Left lung (tissue), 4 donors: ENCODE measurements at regions not wholly inside any gene's neighbourhood (a gene's known extent, or its start where the extent isn't known, plus 50 kb on each side); places are given as distances from the start of the nearest gene placed in this dataset.

Experiments used
- ATAC-seq: fragments of 200-7000 bp; cut with Tn5 transposase; one replicate; pipeline ENCODE4 v1.9.1; 2020; ENCODE audit warnings: moderate library complexity
- DNase-seq, 4 donors: peaks; one replicate each; pipeline ENCODE4 v3.0.0-alpha.2; 2013 to 2020
- H3K27ac ChIP-seq, 2 donors: fragments of 200-600 bp; sonication (generic) in 1 of 2; one replicate each; pipeline versions ENCODE4 v1.5.0 to v1.8.0; 2020 to 2021
- H3K27me3 ChIP-seq, 2 donors: fragments of 200-600 bp; sonication (generic) in 1 of 2; one replicate each; pipeline versions ENCODE4 v1.5.0 to v1.8.0; 2020 to 2021
- H3K36me3 ChIP-seq, 2 donors: fragments of 200-600 bp; sonication (generic) in 1 of 2; one replicate each; pipeline versions ENCODE4 v1.5.0 to v1.8.0; 2020 to 2021
- H3K4me1 ChIP-seq, 2 donors: fragments of 200-600 bp; one replicate each; pipeline ENCODE4 v1.8.0; 2021
- H3K4me3 ChIP-seq, 2 donors: fragments of 200-600 bp; sonication (generic) in 1 of 2; one replicate each; pipeline versions ENCODE4 v1.5.0 to v1.8.0; 2020 to 2021; ENCODE audit warnings: mild to moderate bottlenecking in 1 of 2
- H3K9me3 ChIP-seq, 2 donors: fragments of 200-600 bp; sonication (generic) in 1 of 2; one replicate each; pipeline versions ENCODE4 v1.5.0 to v1.8.0; 2020 to 2021
- intact Hi-C, 2 donors: fragments of 100-400 bp; cut with DNase I; formaldehyde crosslinking; loops; one replicate each; pipeline versions ENCODE4 v1.11.2 to v1.14.2; 2022
- TF ChIP-seq, protein P1 (sequence below), 2 donors: fragments of 200-600 bp; sonication (generic) in 1 of 2; IDR thresholded peaks; one replicate each; pipeline versions ENCODE4 v1.5.0 to v1.8.0; 2021; ENCODE audit warnings: antibody characterized with exemption in 2 of 2
- donor health status: DM: no; HTN: yes; CAD: no.
- donor health status: DM: no; HTN: no; CAD: no.

DNA sequence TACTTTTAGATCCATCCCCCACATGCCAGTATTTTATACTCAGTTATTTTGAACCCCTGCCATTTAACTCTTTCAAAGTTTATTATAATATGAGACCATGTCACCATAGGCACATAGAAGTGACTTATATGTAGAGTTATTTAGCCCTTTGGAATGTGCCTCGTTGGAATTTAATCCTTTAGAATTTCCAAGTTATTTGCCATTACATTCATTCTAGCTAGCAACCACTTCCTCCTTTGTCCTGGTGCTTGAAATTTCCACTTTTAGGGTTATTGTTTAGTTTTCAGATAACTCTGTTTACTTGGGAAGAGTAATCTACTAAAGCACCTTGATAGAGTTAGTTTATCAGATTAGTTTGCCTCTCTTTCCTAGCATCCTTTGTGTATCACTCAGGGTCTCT lies 82.8 kb upstream of the TLE1 start:
- TF ChIP-seq, protein P1, sequence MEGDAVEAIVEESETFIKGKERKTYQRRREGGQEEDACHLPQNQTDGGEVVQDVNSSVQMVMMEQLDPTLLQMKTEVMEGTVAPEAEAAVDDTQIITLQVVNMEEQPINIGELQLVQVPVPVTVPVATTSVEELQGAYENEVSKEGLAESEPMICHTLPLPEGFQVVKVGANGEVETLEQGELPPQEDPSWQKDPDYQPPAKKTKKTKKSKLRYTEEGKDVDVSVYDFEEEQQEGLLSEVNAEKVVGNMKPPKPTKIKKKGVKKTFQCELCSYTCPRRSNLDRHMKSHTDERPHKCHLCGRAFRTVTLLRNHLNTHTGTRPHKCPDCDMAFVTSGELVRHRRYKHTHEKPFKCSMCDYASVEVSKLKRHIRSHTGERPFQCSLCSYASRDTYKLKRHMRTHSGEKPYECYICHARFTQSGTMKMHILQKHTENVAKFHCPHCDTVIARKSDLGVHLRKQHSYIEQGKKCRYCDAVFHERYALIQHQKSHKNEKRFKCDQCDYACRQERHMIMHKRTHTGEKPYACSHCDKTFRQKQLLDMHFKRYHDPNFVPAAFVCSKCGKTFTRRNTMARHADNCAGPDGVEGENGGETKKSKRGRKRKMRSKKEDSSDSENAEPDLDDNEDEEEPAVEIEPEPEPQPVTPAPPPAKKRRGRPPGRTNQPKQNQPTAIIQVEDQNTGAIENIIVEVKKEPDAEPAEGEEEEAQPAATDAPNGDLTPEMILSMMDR (IDR thresholded peaks at IDR 0.05), result no peak
- ATAC-seq, result no peak

DNA sequence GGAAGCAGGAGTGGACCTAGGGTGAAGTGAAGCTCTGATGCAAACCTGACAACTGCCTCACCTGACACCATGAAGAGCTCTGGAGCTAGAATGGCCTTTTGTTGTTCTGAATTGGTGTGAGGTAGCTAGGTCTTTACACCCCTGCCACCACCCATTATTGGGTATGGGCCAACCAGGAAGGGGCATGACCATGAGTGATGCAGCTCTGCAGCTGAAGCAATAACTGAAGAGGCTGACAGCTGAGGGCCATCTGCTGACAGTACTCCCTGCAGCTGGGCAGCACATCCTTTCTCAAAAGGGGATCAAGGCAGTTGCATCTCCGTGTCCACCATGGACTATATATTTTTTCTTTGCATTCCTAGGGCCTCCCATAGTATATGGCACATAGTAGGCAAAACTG lies 87.0 kb upstream of the TLE1 start:
- H3K27me3 ChIP-seq, result no peaks in the 10 kb centered on the region
- no peak overlapping the region for H3K27ac ChIP-seq
- DNase-seq, result no peak
- no peaks in the 10 kb centered on the region for H3K36me3 ChIP-seq
- TF ChIP-seq, protein P1 (IDR thresholded peaks at IDR 0.05), result no peak
- no peak for ATAC-seq
- H3K9me3 ChIP-seq, result no peaks in the 10 kb centered on the region
- no peaks in the 10 kb centered on the region for H3K4me1 ChIP-seq
- intact Hi-C loops, result no loop called here
- no peak overlapping the region for H3K4me3 ChIP-seq

More for the DNA sequence above, 82.8 kb upstream of the TLE1 start:
- H3K4me1 ChIP-seq, result no peaks in the 10 kb centered on the region
- peaks cover 0 to 2% of the 10 kb centered on the region in 2 donors for H3K9me3 ChIP-seq
- H3K27me3 ChIP-seq, result no peaks in the 10 kb centered on the region
- no peak overlapping the region for H3K4me3 ChIP-seq
- H3K27ac ChIP-seq, result no peak overlapping the region
- intact Hi-C loops, result no loop called here
- no peak for DNase-seq
- no peaks in the 10 kb centered on the region for H3K36me3 ChIP-seq

DNA sequence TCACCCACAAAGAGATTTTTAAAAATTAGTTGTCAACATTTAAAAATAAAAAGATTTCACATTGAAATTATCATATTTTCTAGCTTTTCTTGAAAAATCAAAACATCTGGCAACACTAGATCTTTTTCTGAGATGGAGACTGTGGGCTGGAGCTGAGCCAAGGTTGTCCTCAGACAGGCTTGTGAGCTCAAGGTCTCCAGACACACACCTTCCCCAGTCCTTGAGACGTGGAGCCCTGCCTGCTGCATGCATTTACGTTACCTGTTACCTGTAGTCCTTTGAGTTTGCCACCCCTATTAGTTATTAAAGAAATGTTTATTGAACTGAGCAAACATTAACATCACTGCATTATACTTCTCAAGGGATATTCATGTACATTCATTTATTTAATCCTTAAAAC lies 87.5 kb upstream of the TLE1 start:
- ATAC-seq, result no peak

DNA sequence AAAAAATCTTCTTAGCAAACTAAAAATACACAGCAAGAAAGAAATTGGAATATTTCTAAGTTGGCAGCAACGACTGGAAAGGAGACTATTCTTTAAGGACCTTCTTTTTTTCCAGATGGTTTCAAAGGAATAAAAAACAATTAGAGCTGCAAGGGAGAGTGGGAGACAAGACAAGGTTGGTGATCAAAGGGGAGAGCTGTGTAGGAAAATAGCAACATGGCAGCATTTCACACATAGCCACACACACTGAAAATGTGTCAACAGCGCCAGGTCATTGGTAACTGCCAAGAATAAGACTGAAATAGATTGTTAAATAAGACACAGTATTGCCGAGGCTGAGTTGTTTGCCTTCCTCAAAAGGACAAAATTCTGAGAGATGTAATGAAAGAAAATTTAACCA lies 88.1 kb upstream of the TLE1 start:
- Histone ChIP-seq H3K27ac (no peak overlapping the region), H3K36me3 (no peaks in the 10 kb centered on the region), H3K4me3 (no peak overlapping the region), H3K27me3 (no peaks in the 10 kb centered on the region), H3K9me3 (no peaks in the 10 kb centered on the region), H3K4me1 (no peaks in the 10 kb centered on the region)
- intact Hi-C loops, result no loop called here
- TF ChIP-seq, protein P1 (IDR thresholded peaks at IDR 0.05), result no peak
- DNase-seq (no peak), ATAC-seq (no peak)

More for the DNA sequence above, 87.5 kb upstream of the TLE1 start:
- H3K27me3 ChIP-seq, result no peaks in the 10 kb centered on the region
- intact Hi-C loops, result no loop called here
- H3K27ac ChIP-seq, result no peak overlapping the region
- no peak for DNase-seq
- TF ChIP-seq, protein P1 (IDR thresholded peaks at IDR 0.05), result no peak
- no peaks in the 10 kb centered on the region for H3K4me1 ChIP-seq
- no peak overlapping the region for H3K4me3 ChIP-seq
- no peaks in the 10 kb centered on the region for H3K36me3 ChIP-seq
- no peaks in the 10 kb centered on the region for H3K9me3 ChIP-seq

DNA sequence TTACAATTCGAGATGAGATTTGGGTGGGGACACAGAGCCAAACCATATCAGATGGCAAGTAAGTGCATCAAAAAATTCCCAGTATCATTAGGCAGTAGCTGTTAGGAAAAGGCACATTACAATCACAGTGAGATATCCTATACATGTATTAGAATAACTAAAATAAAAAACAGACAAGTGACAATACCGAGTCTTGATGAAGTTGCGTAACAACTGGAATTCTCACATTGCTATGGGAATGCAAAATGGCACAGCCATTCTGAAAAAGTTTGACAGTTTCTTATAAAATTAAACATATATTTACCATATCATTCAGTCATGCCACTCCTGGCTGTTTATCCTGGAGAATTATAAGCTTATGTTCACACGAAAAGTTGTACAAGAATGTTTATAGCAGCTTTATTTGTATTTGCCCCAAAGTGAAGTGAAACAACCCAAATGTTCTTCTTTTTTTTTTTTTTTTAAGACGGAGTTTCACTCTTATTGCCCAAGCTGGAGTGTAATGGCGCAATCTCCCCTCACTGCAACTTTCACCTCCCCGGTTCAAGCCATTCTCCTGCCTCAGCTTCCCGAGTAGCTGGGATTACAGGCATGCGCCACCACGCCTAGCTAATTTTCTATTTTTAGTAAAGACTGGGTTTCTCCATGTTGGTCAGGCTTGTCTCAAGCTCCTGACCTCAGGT lies 93.1 kb upstream of the TLE1 start:
- Histone ChIP-seq H3K4me1 (no peaks in the 10 kb centered on the region), H3K27me3 (no peaks in the 10 kb centered on the region), H3K9me3 (no peaks in the 10 kb centered on the region), H3K27ac (no peak overlapping the region), H3K4me3 (no peak overlapping the region), H3K36me3 (no peaks in the 10 kb centered on the region)
- intact Hi-C loops, result no loop called here
- ATAC-seq, result no peak
- DNase-seq, result no peak
- TF ChIP-seq, protein P1 (IDR thresholded peaks at IDR 0.05), result no peak
